ENCODE measurements at regions not wholly inside any gene's neighbourhood (a gene's known extent, or its start where the extent isn't known, plus 50 kb on each side); places are given as distances from the start of the nearest gene placed in this dataset.
"Not testable (repeated sequence)": the region's sequence is repeated elsewhere in the genome, so short reads cannot be mapped to it uniquely, and the experiment has no call there.

GRCh38 chr1:60692031-60692430 is 390.3 kb upstream of the NFIA start:
- no peak overlapping the region for H3K4me3 ChIP-seq (replicated peaks in 1 of 2; ENCODE audit: low read depth in 1 of 2, low read length in 2 of 2)

DNA sequence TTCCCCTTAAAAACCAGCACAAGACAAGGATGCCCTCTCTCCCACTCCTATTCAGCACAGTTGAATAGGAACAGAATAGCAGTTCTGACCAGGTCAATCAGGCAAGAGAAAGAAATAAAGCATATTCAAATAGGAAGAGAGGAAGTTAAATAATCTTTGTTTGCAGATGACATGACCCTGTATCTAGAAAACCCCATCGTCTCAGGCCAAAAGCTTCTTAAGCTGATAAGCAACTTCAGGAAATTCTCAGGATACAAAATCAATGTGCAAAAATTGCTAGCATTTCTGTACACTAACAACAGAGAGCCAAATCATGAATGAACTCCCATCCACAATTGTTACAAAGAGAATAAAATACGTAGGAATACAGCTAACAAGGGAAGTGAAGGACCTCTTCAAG is 394.1 kb upstream of the NFIA start:
- H3K9me3 ChIP-seq (ENCODE audit: control insufficient read depth in 1 of 2, insufficient read depth in 1 of 2, low read depth in 1 of 2, low read length in 2 of 2); H3K4me3 ChIP-seq (replicated peaks in 1 of 2; ENCODE audit: low read depth in 1 of 2, low read length in 2 of 2); POLR2A ChIA-PET; ATAC-seq; CTCF ChIA-PET; H3K4me1 ChIP-seq (ENCODE audit: control insufficient read depth in 1 of 2, insufficient read depth in 2 of 2, low read length in 2 of 2); H4K20me1 ChIP-seq (ENCODE audit: insufficient read depth); H3K9ac ChIP-seq (ENCODE audit: low read length); intact Hi-C loops (cut with micrococcal nuclease); H2AFZ ChIP-seq (ENCODE audit: low read depth, low read length, poor library complexity, severe bottlenecking); H3K9me2 ChIP-seq (ENCODE audit: insufficient read depth); H3K27ac ChIP-seq (ENCODE audit: low read depth, low read length); BruUV-seq (replicated peaks); DNase-seq (ENCODE audit: low read depth, low spot score); H3K27me3 ChIP-seq (ENCODE audit: insufficient read depth, low read length); H3K36me3 ChIP-seq (ENCODE audit: control insufficient read depth in 1 of 2, insufficient read depth in 2 of 2, low read length in 2 of 2); H3K79me2 ChIP-seq (ENCODE audit: insufficient read depth, low read length); RAD21 ChIA-PET (ENCODE audit: low non-redundant PET in 1 of 2, low total read pairs in 2 of 2, uncharacterized antibody in 2 of 2, unreplicated experiment in 2 of 2); H3K4me2 ChIP-seq (ENCODE audit: low read length): not testable (repeated sequence)

More at GRCh38 chr1:60692031-60692430, 390.3 kb upstream of the NFIA start:
- ATAC-seq (no peak), DNase-seq (ENCODE audit: low read depth, low spot score) (no peak)
- H3K9me2 ChIP-seq (ENCODE audit: insufficient read depth): no peaks in the 10 kb centered on the region
- no peaks in the 10 kb centered on the region for H3K79me2 ChIP-seq (ENCODE audit: insufficient read depth, low read length)
- no peak overlapping the region for H3K27ac ChIP-seq (ENCODE audit: low read depth, low read length)
- ChIA-PET CTCF (no interaction called here), POLR2A (no interaction called here), RAD21 (ENCODE audit: low non-redundant PET in 1 of 2, low total read pairs in 2 of 2, uncharacterized antibody in 2 of 2, unreplicated experiment in 2 of 2) (no interaction called here)
- no TSS peak for BruUV-seq (replicated peaks)
- no peaks in the 10 kb centered on the region for H3K9me3 ChIP-seq (ENCODE audit: control insufficient read depth in 1 of 2, insufficient read depth in 1 of 2, low read depth in 1 of 2, low read length in 2 of 2)
- no peaks in the 10 kb centered on the region for H3K36me3 ChIP-seq (ENCODE audit: control insufficient read depth in 1 of 2, insufficient read depth in 2 of 2, low read length in 2 of 2)
- TF ChIP-seq SP1 (IDR thresholded peaks at IDR 0.05; ENCODE audit: low read depth) (no peak), SRF (IDR thresholded peaks at IDR 0.05; ENCODE audit: low read depth) (no peak), ELF1 (IDR thresholded peaks at IDR 0.05; ENCODE audit: borderline replicate concordance, low read depth) (no peak), FOSL1 (IDR thresholded peaks at IDR 0.05; ENCODE audit: low read depth) (no peak), POLR2AphosphoS5 (IDR thresholded peaks at IDR 0.05; ENCODE audit: low read depth, low read length) (no peak), EGR1 (IDR thresholded peaks at IDR 0.05; ENCODE audit: low read depth) (no peak)
- TF ChIP-seq, protein P1, sequence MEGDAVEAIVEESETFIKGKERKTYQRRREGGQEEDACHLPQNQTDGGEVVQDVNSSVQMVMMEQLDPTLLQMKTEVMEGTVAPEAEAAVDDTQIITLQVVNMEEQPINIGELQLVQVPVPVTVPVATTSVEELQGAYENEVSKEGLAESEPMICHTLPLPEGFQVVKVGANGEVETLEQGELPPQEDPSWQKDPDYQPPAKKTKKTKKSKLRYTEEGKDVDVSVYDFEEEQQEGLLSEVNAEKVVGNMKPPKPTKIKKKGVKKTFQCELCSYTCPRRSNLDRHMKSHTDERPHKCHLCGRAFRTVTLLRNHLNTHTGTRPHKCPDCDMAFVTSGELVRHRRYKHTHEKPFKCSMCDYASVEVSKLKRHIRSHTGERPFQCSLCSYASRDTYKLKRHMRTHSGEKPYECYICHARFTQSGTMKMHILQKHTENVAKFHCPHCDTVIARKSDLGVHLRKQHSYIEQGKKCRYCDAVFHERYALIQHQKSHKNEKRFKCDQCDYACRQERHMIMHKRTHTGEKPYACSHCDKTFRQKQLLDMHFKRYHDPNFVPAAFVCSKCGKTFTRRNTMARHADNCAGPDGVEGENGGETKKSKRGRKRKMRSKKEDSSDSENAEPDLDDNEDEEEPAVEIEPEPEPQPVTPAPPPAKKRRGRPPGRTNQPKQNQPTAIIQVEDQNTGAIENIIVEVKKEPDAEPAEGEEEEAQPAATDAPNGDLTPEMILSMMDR (IDR thresholded peaks at IDR 0.05 in 2 of 3, conservative IDR thresholded peaks at IDR 0.05 in 1 of 3; ENCODE audit: borderline replicate concordance in 1 of 3, insufficient read depth in 1 of 3, low read depth in 2 of 3, low read length in 2 of 3): no peak
- no peaks in the 10 kb centered on the region for H3K4me1 ChIP-seq (ENCODE audit: control insufficient read depth in 1 of 2, insufficient read depth in 2 of 2, low read length in 2 of 2)
- no peak overlapping the region for H2AFZ ChIP-seq (ENCODE audit: low read depth, low read length, poor library complexity, severe bottlenecking)
- intact Hi-C loops (cut with micrococcal nuclease): no loop called here
- no peaks in the 10 kb centered on the region for H3K27me3 ChIP-seq (ENCODE audit: insufficient read depth, low read length)
- H3K4me2 ChIP-seq (ENCODE audit: low read length): no peak overlapping the region
- H4K20me1 ChIP-seq (ENCODE audit: insufficient read depth): no peaks in the 10 kb centered on the region
- H3K9ac ChIP-seq (ENCODE audit: low read length): no peak overlapping the region

Data from HCT116 (cell line).